ENCODE measurements at regions not wholly inside any gene's neighbourhood (a gene's known extent, or its start where the extent isn't known, plus 50 kb on each side); places are given as distances from the start of the nearest gene placed in this dataset.

DNA sequence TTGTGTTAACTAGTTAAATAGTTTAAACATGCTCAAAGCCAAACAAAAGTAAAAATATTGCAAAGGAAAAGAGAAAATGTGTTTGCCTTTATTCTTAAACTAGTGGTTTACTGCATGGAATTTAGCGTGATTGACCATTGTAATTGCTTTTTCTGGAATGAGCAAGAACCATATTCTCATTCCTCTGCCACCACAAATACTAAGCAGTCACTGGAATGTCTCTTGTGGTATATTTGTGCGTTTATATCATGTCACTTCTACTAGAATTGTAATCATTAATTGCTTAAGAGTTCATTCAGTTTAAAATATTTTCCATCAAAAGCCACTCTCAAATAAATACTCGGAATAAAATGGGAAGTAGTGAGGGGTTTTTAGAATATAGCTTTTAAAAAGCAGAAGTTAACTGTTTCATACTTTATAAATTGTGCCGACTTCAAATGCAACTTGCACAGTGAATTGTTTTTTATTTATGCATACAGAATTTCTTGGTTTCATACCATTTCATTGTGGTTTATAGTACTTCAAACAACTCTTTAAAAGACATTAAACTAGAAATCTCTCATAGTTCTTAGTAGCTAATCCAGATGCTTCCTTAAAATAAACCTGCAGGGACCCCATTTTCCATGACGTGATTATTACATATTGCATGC, 288.1 kb downstream of the EPHA4 start:
- Histone ChIP-seq H2AFZ (ENCODE audit: low read depth, low read length) (no peak overlapping the region), H3K27me3 (ENCODE audit: insufficient read depth, low read length) (no peaks in the 10 kb centered on the region), H3K9ac (ENCODE audit: low read length) (no peak overlapping the region), H4K20me1 (ENCODE audit: insufficient read depth, low read length) (no peaks in the 10 kb centered on the region), H3K4me3 (ENCODE audit: insufficient read depth, low read depth, low read length) (no peak overlapping the region), H3K9me3 (ENCODE audit: insufficient read depth, low read depth, low read length) (no peaks in the 10 kb centered on the region), H3K36me3 (ENCODE audit: insufficient read depth, low read length) (no peaks in the 10 kb centered on the region), H3K4me2 (ENCODE audit: low read length) (peak overlapping the region; percentile 13), H3K27ac (ENCODE audit: low read depth, low read length) (no peak overlapping the region), H3K79me2 (ENCODE audit: insufficient read depth, low read length) (no peaks in the 10 kb centered on the region), H3K4me1 (ENCODE audit: insufficient read depth, low read length) (peaks cover 3% of the 10 kb centered on the region)
- H3K4me1 Mint-ChIP-seq (ENCODE audit: low read depth, unreplicated experiment), result peaks cover 29% of the 10 kb centered on the region
- TF ChIP-seq, protein P1, sequence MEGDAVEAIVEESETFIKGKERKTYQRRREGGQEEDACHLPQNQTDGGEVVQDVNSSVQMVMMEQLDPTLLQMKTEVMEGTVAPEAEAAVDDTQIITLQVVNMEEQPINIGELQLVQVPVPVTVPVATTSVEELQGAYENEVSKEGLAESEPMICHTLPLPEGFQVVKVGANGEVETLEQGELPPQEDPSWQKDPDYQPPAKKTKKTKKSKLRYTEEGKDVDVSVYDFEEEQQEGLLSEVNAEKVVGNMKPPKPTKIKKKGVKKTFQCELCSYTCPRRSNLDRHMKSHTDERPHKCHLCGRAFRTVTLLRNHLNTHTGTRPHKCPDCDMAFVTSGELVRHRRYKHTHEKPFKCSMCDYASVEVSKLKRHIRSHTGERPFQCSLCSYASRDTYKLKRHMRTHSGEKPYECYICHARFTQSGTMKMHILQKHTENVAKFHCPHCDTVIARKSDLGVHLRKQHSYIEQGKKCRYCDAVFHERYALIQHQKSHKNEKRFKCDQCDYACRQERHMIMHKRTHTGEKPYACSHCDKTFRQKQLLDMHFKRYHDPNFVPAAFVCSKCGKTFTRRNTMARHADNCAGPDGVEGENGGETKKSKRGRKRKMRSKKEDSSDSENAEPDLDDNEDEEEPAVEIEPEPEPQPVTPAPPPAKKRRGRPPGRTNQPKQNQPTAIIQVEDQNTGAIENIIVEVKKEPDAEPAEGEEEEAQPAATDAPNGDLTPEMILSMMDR (IDR thresholded peaks at IDR 0.05; ENCODE audit: insufficient read depth, low read depth, low read length), result no peak
- TF ChIP-seq EZH2 (IDR thresholded peaks at IDR 0.05; ENCODE audit: insufficient read depth, low read length), result no peak
- FAIRE-seq (peak; percentile 85), DNase-seq (ENCODE audit: low read depth) (peak; percentile 96)
- peak overlapping the region; percentile 77 for H3K27ac Mint-ChIP-seq (ENCODE audit: unreplicated experiment)
- no peaks in the 10 kb centered on the region for H3K36me3 Mint-ChIP-seq (ENCODE audit: low read depth, unreplicated experiment)
- no peaks in the 10 kb centered on the region for H3K27me3 Mint-ChIP-seq (ENCODE audit: low read depth, unreplicated experiment)
- H3K4me3 Mint-ChIP-seq (ENCODE audit: unreplicated experiment), result peak overlapping the region; percentile 50
- no peaks in the 10 kb centered on the region for H3K9me3 Mint-ChIP-seq (ENCODE audit: unreplicated experiment)

DNA sequence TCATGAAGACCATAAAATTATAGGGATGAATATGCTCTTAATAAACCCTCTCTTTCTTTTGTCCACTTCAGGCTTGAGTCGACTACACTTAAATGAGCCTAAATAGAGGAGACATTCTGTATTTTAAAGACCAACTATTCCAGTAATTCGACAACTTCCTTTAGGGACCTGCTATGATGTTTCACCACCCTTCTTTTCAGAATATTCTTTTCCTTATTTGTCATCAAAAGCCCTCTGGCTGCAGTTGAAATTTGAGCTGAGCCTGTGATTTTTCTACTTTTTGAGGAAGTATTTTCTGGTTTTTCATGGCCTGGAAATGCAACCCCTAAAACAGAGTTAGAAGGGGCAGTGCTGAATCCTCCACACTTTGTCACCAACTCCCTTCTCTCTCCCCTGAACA, 287.0 kb downstream of the EPHA4 start:
- Histone ChIP-seq H3K9ac (ENCODE audit: low read length) (no peak overlapping the region), H4K20me1 (ENCODE audit: insufficient read depth, low read length) (no peaks in the 10 kb centered on the region), H3K79me2 (ENCODE audit: insufficient read depth, low read length) (no peaks in the 10 kb centered on the region), H2AFZ (ENCODE audit: low read depth, low read length) (no peak overlapping the region), H3K27me3 (ENCODE audit: insufficient read depth, low read length) (no peaks in the 10 kb centered on the region), H3K27ac (ENCODE audit: low read depth, low read length) (no peak overlapping the region), H3K4me2 (ENCODE audit: low read length) (no peak overlapping the region), H3K4me3 (ENCODE audit: insufficient read depth, low read depth, low read length) (no peak overlapping the region), H3K4me1 (ENCODE audit: insufficient read depth, low read length) (peaks cover 3% of the 10 kb centered on the region), H3K36me3 (ENCODE audit: insufficient read depth, low read length) (no peaks in the 10 kb centered on the region), H3K9me3 (ENCODE audit: insufficient read depth, low read depth, low read length) (no peaks in the 10 kb centered on the region)
- no peak overlapping the region for H3K4me3 Mint-ChIP-seq (ENCODE audit: unreplicated experiment)
- peak overlapping the region; percentile 70 for H3K27ac Mint-ChIP-seq (ENCODE audit: unreplicated experiment)
- no peaks in the 10 kb centered on the region for H3K36me3 Mint-ChIP-seq (ENCODE audit: low read depth, unreplicated experiment)
- TF ChIP-seq, protein P1 (IDR thresholded peaks at IDR 0.05; ENCODE audit: insufficient read depth, low read depth, low read length), result no peak
- no peak for TF ChIP-seq EZH2 (IDR thresholded peaks at IDR 0.05; ENCODE audit: insufficient read depth, low read length)
- H3K9me3 Mint-ChIP-seq (ENCODE audit: unreplicated experiment), result no peaks in the 10 kb centered on the region
- peak; percentile 19 for DNase-seq (ENCODE audit: low read depth)
- H3K27me3 Mint-ChIP-seq (ENCODE audit: low read depth, unreplicated experiment), result no peaks in the 10 kb centered on the region
- peaks cover 35% of the 10 kb centered on the region for H3K4me1 Mint-ChIP-seq (ENCODE audit: low read depth, unreplicated experiment)
- FAIRE-seq, result no peak

DNA sequence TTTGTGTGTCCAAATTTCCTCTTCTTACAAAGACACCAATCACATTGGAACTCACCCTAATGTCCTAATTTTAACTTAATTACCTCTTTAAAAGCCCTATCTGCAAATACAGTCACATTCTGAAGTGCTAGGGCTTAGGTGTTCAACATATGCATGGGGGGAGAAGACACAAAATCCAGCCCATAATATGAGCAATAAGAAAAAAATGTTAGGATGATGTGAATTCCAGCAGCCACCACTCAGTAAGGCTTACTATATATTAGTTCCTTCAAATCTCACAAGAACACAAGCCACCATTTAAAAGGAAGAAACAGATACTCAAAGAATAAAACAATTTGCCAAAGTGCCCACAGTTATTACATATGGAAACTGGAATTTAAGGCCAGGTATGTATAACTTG, 285.7 kb downstream of the EPHA4 start:
- Histone ChIP-seq H3K4me3 (ENCODE audit: insufficient read depth, low read depth, low read length) (no peak overlapping the region), H3K27me3 (ENCODE audit: insufficient read depth, low read length) (no peaks in the 10 kb centered on the region), H3K36me3 (ENCODE audit: insufficient read depth, low read length) (no peaks in the 10 kb centered on the region), H3K79me2 (ENCODE audit: insufficient read depth, low read length) (no peaks in the 10 kb centered on the region), H2AFZ (ENCODE audit: low read depth, low read length) (no peak overlapping the region), H3K4me2 (ENCODE audit: low read length) (no peak overlapping the region), H3K9me3 (ENCODE audit: insufficient read depth, low read depth, low read length) (no peaks in the 10 kb centered on the region), H3K4me1 (ENCODE audit: insufficient read depth, low read length) (peaks cover 3% of the 10 kb centered on the region), H4K20me1 (ENCODE audit: insufficient read depth, low read length) (no peaks in the 10 kb centered on the region), H3K27ac (ENCODE audit: low read depth, low read length) (no peak overlapping the region), H3K9ac (ENCODE audit: low read length) (no peak overlapping the region)
- H3K9me3 Mint-ChIP-seq (ENCODE audit: unreplicated experiment), result no peaks in the 10 kb centered on the region
- H3K36me3 Mint-ChIP-seq (ENCODE audit: low read depth, unreplicated experiment), result no peaks in the 10 kb centered on the region
- H3K27me3 Mint-ChIP-seq (ENCODE audit: low read depth, unreplicated experiment), result no peaks in the 10 kb centered on the region
- no peak overlapping the region for H3K4me3 Mint-ChIP-seq (ENCODE audit: unreplicated experiment)
- peaks cover 35% of the 10 kb centered on the region for H3K4me1 Mint-ChIP-seq (ENCODE audit: low read depth, unreplicated experiment)
- FAIRE-seq (no peak), DNase-seq (ENCODE audit: low read depth) (peak; percentile 27)
- TF ChIP-seq, protein P1 (IDR thresholded peaks at IDR 0.05; ENCODE audit: insufficient read depth, low read depth, low read length), result no peak
- TF ChIP-seq EZH2 (IDR thresholded peaks at IDR 0.05; ENCODE audit: insufficient read depth, low read length), result no peak
- no peak overlapping the region for H3K27ac Mint-ChIP-seq (ENCODE audit: unreplicated experiment)
